Activated T-cell treated with anti-CD3 and anti-CD28 coated beads for 24 hours (primary cell): ENCODE measurements at regions not wholly inside any gene's neighbourhood (a gene's known extent, or its start where the extent isn't known, plus 50 kb on each side); places are given as distances from the start of the nearest gene placed in this dataset.

Experiments
- DNase-seq: peaks from one replicate; pipeline ENCODE4 v3.0.0-alpha.2; 2020; ENCODE audit warnings: low read depth

DNA sequence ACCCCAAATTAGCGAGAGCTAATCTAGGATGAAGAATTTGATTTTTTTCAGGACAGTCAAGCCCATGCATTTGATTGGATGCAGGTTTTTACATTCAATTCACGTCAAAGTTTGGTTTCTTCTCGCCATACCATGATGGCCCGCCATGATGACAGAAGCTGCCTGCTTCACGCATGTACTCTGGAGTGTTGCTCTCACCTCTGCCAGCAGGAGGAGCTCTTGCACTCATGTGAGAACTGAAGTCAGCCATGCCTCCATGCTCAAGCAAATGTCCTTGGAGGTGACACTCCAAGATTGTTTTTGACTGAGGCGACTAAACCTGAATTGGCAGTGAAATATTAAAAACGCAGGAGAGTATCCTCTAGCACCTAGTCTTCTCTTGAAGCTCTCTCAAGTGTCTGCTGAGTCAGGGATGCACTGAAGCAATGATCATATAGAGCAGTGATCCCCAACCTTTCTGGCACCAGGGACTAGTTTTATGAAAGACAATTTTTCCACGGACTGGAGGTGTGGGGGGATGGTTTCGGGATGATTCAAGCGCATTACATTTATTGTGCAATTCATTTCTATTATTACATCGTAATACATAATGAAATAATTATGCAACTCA, 120.9 kb downstream of the SAMMSON start:
- peak; percentile 42 for DNase-seq

- no peak for DNase-seq
Observed at GRCh38 chr3:70127192-70127591, 127.7 kb downstream of the SAMMSON start.

GRCh38 chr3:70137366-70137765, 137.8 kb downstream of the SAMMSON start:
- DNase-seq = no peak

GRCh38 chr3:70138606-70139005, 139.1 kb downstream of the SAMMSON start:
- DNase-seq = no peak
